Neural progenitor cell (in vitro differentiated cells): ENCODE measurements at regions not wholly inside any gene's neighbourhood (a gene's known extent, or its start where the extent isn't known, plus 50 kb on each side); places are given as distances from the start of the nearest gene placed in this dataset.

ENCODE experiments used
- CTCF ChIP-seq: fragments of 200-600 bp; sonication (generic); IDR thresholded peaks from 2 replicates; pipeline ENCODE4 v1.5.1; 2017; ENCODE audit warnings: antibody characterized with exemption, mild to moderate bottlenecking
- EZH2 ChIP-seq: fragments of 200-600 bp; sonication (generic); IDR thresholded peaks from 2 replicates; pipeline ENCODE4 v1.6.1; 2017; ENCODE audit warnings: antibody characterized with exemption, mild to moderate bottlenecking, moderate library complexity
- EZH2phosphoT487 ChIP-seq: fragments of 200-600 bp; sonication (generic); IDR thresholded peaks from 2 replicates; pipeline ENCODE4 v1.6.1; 2017; ENCODE audit warnings: antibody characterized with exemption

DNA sequence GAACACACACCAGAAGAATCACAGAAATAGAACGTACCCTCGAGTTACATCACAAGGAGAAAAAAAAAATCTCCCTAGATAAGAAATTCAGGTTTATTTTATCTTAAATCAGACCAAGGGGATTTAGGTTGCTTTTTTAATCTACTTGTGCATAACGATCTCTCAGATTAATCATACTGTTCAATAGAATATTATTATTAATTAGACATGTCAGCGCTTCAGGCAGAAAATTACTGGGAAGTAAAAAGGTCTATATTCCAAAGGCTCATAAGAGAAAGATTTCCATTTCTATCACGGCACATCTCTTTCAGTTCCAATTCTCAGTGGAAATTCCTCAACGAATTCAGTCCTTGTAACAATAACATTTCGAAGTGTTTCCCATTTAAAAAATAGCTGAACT is 77.7 kb upstream of the PSMD7 start:
- no peak for TF ChIP-seq CTCF
- TF ChIP-seq EZH2phosphoT487, result no peak
- no peak for TF ChIP-seq EZH2
